K562 (cell line): ENCODE measurements at regions not wholly inside any gene's neighbourhood (a gene's known extent, or its start where the extent isn't known, plus 50 kb on each side); places are given as distances from the start of the nearest gene placed in this dataset.

Experiments
- ARID3B ChIP-seq: fragments of 250-450 bp; sonication (Bioruptor Pico); IDR thresholded peaks from 2 replicates; pipeline ENCODE4 v1.4.0; 2020; ENCODE audit warnings: borderline replicate concordance
- BCOR ChIP-seq: fragments of 450-650 bp; IDR thresholded peaks from 2 replicates; pipeline ENCODE4 v1.6.1; 2016
- CHCHD3 ChIP-seq: fragments of 250-450 bp; sonication (Bioruptor Pico); IDR thresholded peaks from 2 replicates; pipeline ENCODE4 v2.1.2; 2022; ENCODE audit warnings: mild to moderate bottlenecking
- CHD1 ChIP-seq: fragments of 200-600 bp; sonication (generic); IDR thresholded peaks from one replicate; pipeline ENCODE4 v1.6.1; 2012; ENCODE audit warnings: mild to moderate bottlenecking, moderate library complexity, low read length, inconsistent platforms
- GATA2 ChIP-seq: sonication (generic); formaldehyde crosslinking; IDR thresholded peaks from 2 replicates; pipeline ENCODE4 v1.4.0; 2020; ENCODE audit warnings: mild to moderate bottlenecking, missing genetic modification reagents
- HDAC3 ChIP-seq: fragments of 450-650 bp; IDR thresholded peaks from 2 replicates; pipeline ENCODE4 v1.6.1; 2018; ENCODE audit warnings: borderline replicate concordance, mild to moderate bottlenecking, moderate library complexity; ENCODE audit not compliant: partially characterized antibody
- HMGN3 ChIP-seq: IDR thresholded peaks from 2 replicates; pipeline ENCODE4 v1.6.1; 2011; ENCODE audit warnings: borderline replicate concordance, low read depth, mild to moderate bottlenecking, mixed read lengths, low read length; ENCODE audit not compliant: insufficient read length; ENCODE audit errors: extremely low read depth
- MEF2D ChIP-seq: conservative IDR thresholded peaks from 2 replicates; pipeline ENCODE4 v1.6.1; 2016; ENCODE audit warnings: low read depth, missing genetic modification characterization, missing compliant biosample characterization
- MYBL2 ChIP-seq, 2 experiments: fragments of 450-650 bp in 1 of 2; sonication (generic) in 1 of 2; formaldehyde crosslinking in 1 of 2; IDR thresholded peaks; 2 replicates each; pipeline versions ENCODE4 v1.6.1 to v1.8.1; 2017 to 2022; ENCODE audit warnings: borderline replicate concordance in 1 of 2, inconsistent platforms in 1 of 2, low read depth in 1 of 2, mild to moderate bottlenecking in 1 of 2, missing genetic modification reagents in 1 of 2, moderate library complexity in 1 of 2
- OTX1 ChIP-seq: fragments of 450-650 bp; formaldehyde crosslinking; IDR thresholded peaks from 2 replicates; pipeline ENCODE4 v1.4.0; 2022; ENCODE audit warnings: mild to moderate bottlenecking
- SLC30A9 ChIP-seq: fragments of 250-450 bp; sonication (Bioruptor Pico); IDR thresholded peaks from 2 replicates; pipeline ENCODE4 v1.8.0; 2022; ENCODE audit warnings: mild to moderate bottlenecking, moderate library complexity
- SMAD3 ChIP-seq: fragments of 450-650 bp; formaldehyde crosslinking; conservative IDR thresholded peaks from 2 replicates; pipeline ENCODE4 v1.4.0; 2020; ENCODE audit warnings: mild to moderate bottlenecking
- TBL1XR1 ChIP-seq, 2 experiments: IDR thresholded peaks; 2 replicates each; pipeline ENCODE4 v1.6.1; 2012; ENCODE audit warnings: improper control_type of control experiment in 2 of 2, low read length in 2 of 2, mild to moderate bottlenecking in 1 of 2
- ZBTB7A ChIP-seq: IDR thresholded peaks from 2 replicates; pipeline ENCODE4 v1.6.1; 2011; ENCODE audit warnings: low read depth, mild to moderate bottlenecking, low read length, moderate library complexity, borderline replicate concordance; ENCODE audit not compliant: control insufficient read depth
- ZEB2 ChIP-seq: fragments of 450-650 bp; IDR thresholded peaks from 2 replicates; pipeline ENCODE4 v1.6.1; 2016
- ZNF263 ChIP-seq: sonication (generic); formaldehyde crosslinking; IDR thresholded peaks from 2 replicates; pipeline ENCODE4 v1.8.0; 2022; ENCODE audit warnings: mild to moderate bottlenecking, missing genetic modification reagents, borderline replicate concordance
- ZNF41 ChIP-seq: fragments of 250-450 bp; sonication (Bioruptor Pico); conservative IDR thresholded peaks from 2 replicates; pipeline ENCODE4 v1.4.0; 2020; ENCODE audit warnings: mild to moderate bottlenecking
- ZNF668 ChIP-seq: fragments of 250-450 bp; sonication (Bioruptor Pico); IDR thresholded peaks from 2 replicates; pipeline ENCODE4 v1.8.0; 2022; ENCODE audit warnings: mild to moderate bottlenecking, inconsistent platforms
- ZNF740 ChIP-seq, 3 experiments: fragments of 200-800 bp in 1 of 3; sonication (Bioruptor generic) in 1 of 3; sonication (generic) in 1 of 3; formaldehyde crosslinking in 1 of 3; IDR thresholded peaks; 2 replicates each; pipeline versions ENCODE4 v1.6.1 to v1.8.0; 2016 to 2022; ENCODE audit warnings: mild to moderate bottlenecking in 2 of 3, missing compliant biosample characterization in 2 of 3, missing genetic modification characterization in 2 of 3, missing genetic modification reagents in 1 of 3
- ZNF785 ChIP-seq: fragments of 250-450 bp; sonication (Bioruptor Pico); IDR thresholded peaks from 2 replicates; pipeline ENCODE4 v1.4.0; 2020; ENCODE audit warnings: mild to moderate bottlenecking
- TF ChIP-seq, protein P1 (sequence below): fragments of 250-450 bp; sonication (Bioruptor Pico); IDR thresholded peaks from 2 replicates; pipeline ENCODE4 v1.4.0; 2020

- TF ChIP-seq, protein P1, sequence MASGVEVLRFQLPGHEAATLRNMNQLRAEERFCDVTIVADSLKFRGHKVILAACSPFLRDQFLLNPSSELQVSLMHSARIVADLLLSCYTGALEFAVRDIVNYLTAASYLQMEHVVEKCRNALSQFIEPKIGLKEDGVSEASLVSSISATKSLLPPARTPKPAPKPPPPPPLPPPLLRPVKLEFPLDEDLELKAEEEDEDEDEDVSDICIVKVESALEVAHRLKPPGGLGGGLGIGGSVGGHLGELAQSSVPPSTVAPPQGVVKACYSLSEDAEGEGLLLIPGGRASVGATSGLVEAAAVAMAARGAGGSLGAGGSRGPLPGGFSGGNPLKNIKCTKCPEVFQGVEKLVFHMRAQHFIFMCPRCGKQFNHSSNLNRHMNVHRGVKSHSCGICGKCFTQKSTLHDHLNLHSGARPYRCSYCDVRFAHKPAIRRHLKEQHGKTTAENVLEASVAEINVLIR (CRISPR knock-in tag), result no peak
- TF ChIP-seq ZNF263 (CRISPR knock-in tag) (no peak), ZNF668 (CRISPR knock-in tag) (no peak), TBL1XR1 (IDR thresholded peaks at IDR 0.05; ENCODE audit: low read length in 2 of 2) (no peak), MYBL2 (IDR thresholded peaks at IDR 0.05; ENCODE audit: low read depth) (no peak), MYBL2 (CRISPR knock-in tag; IDR thresholded peaks at IDR 0.05; ENCODE audit: borderline replicate concordance) (0 out of 2 replicates have a peak, but pooled peaks have one; percentile 42), HDAC3 (no peak), BCOR (no peak), OTX1 (CRISPR knock-in tag) (no peak), CHCHD3 (no peak), SMAD3 (CRISPR knock-in tag) (no peak), ZNF740 (CRISPR knock-in tag; IDR thresholded peaks at IDR 0.05) (no peak), ZNF740 (tag; IDR thresholded peaks at IDR 0.05) (no peak), GATA2 (CRISPR knock-in tag) (no peak), ZEB2 (no peak), ZNF41 (no peak), ARID3B (CRISPR knock-in tag) (0 out of 2 replicates have a peak, but pooled peaks have one; percentile 6), ZBTB7A (no peak), ZNF785 (CRISPR knock-in tag) (no peak), SLC30A9 (CRISPR knock-in tag) (0 out of 2 replicates have a peak, but pooled peaks have one; percentile 36), MEF2D (no peak), HMGN3 (no peak), CHD1 (no peak)
Measured at GRCh38 chr22:22166941-22167713, 77.5 kb upstream of the VPREB1 start (continued).
